ENCODE measurements at regions not wholly inside any gene's neighbourhood (a gene's known extent, or its start where the extent isn't known, plus 50 kb on each side); places are given as distances from the start of the nearest gene placed in this dataset.

DNA sequence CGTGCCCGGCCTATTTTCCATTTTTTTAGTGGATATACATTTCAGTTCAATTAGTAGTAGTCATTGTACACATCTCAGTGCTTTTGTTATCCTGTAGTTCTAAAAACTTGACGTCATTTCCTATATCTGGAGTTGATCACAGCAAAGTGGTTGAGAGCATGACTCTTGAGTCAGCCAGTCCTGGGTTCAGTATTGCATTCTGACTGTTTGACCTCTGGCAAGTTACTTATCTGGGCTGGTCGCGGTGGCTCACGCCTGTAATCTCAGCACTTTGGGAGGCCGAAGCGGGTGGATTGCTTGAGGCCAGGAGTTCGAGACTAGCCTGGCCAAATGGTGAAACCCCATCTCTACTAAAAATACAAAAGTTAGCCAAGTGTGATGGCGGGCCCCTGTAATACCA is 50.4 kb upstream of the PPM1B start:
- Histone ChIP-seq H3K4me3 (no peak overlapping the region), H3K36me3 (ENCODE audit: low read depth, missing control alignments) (no peaks in the 10 kb centered on the region), H3K27me3 (no peaks in the 10 kb centered on the region), H3K27ac (no peak overlapping the region), H3K4me1 (no peaks in the 10 kb centered on the region), H3K9me3 (no peaks in the 10 kb centered on the region)
- WGBS, 2 donors: 76 to 77% methylated on average over 10 of the region's 10 CpGs
- TF ChIP-seq POLR2A (IDR thresholded peaks at IDR 0.05): no peak
- TF ChIP-seq, protein P1, sequence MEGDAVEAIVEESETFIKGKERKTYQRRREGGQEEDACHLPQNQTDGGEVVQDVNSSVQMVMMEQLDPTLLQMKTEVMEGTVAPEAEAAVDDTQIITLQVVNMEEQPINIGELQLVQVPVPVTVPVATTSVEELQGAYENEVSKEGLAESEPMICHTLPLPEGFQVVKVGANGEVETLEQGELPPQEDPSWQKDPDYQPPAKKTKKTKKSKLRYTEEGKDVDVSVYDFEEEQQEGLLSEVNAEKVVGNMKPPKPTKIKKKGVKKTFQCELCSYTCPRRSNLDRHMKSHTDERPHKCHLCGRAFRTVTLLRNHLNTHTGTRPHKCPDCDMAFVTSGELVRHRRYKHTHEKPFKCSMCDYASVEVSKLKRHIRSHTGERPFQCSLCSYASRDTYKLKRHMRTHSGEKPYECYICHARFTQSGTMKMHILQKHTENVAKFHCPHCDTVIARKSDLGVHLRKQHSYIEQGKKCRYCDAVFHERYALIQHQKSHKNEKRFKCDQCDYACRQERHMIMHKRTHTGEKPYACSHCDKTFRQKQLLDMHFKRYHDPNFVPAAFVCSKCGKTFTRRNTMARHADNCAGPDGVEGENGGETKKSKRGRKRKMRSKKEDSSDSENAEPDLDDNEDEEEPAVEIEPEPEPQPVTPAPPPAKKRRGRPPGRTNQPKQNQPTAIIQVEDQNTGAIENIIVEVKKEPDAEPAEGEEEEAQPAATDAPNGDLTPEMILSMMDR (IDR thresholded peaks at IDR 0.05): no peak
- DNase-seq: no peak
- intact Hi-C loops (cut with DNase I; ENCODE audit: low total_unique reads): no loop called here

Small RNA genes lying in the stretch of these regions (small RNA-seq; reads per million reads assigned to genes)
- gene AC019129.1: 0 reads per million in 2 donors
